BLaER1 (cell line): ENCODE measurements at regions not wholly inside any gene's neighbourhood (a gene's known extent, or its start where the extent isn't known, plus 50 kb on each side); places are given as distances from the start of the nearest gene placed in this dataset.

Experiments
- H3K27ac ChIP-seq: shearing (Covaris generic); formaldehyde crosslinking; 2 replicates; pipeline ENCODE4 v1.8.1; 2022
- H3K27me3 ChIP-seq: shearing (Covaris generic); formaldehyde crosslinking; 2 replicates; pipeline ENCODE4 v1.8.1; 2022
- H3K36me3 ChIP-seq: shearing (Covaris generic); formaldehyde crosslinking; 2 replicates; pipeline ENCODE4 v1.8.1; 2022
- H3K4me1 ChIP-seq: shearing (Covaris generic); formaldehyde crosslinking; 2 replicates; pipeline ENCODE4 v1.8.1; 2022
- H3K4me2 ChIP-seq: shearing (Covaris generic); formaldehyde crosslinking; 2 replicates; pipeline ENCODE4 v1.8.1; 2022
- H3K4me3 ChIP-seq: shearing (Covaris generic); formaldehyde crosslinking; 2 replicates; pipeline ENCODE4 v1.8.1; 2022
- H3K9ac ChIP-seq: shearing (Covaris generic); formaldehyde crosslinking; 2 replicates; pipeline ENCODE4 v1.8.1; 2022
- H3K9me3 ChIP-seq: shearing (Covaris generic); formaldehyde crosslinking; 2 replicates; pipeline ENCODE4 v1.8.1; 2022
- H4K20me1 ChIP-seq: shearing (Covaris generic); formaldehyde crosslinking; 2 replicates; pipeline ENCODE4 v1.8.1; 2022
- Cebpa-rat ChIP-seq: shearing (Covaris generic); IDR thresholded peaks from 2 replicates; pipeline ENCODE4 v1.8.1; 2022

DNA sequence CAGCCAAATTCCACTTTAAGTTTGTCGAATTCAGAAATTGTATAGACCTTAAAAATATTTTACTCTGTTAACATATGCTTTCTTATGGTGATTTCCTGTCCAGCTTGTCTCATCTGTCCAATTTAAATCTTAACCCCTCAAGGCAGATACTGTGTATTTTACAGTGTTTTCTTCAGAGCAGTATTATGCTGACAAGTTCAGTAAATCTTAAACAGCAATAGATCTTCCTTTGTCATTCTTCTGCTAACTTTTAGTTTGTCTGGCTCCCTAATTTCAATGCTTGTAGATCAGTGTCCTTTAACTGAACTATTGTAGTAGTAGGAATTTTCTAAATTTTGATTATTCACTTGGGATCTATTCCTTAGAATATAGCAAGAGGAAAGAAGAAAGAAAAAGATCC, 52.8 kb upstream of the MEIS1 start:
- no peaks in the 10 kb centered on the region for H3K4me1 ChIP-seq
- no peaks in the 10 kb centered on the region for H3K36me3 ChIP-seq
- no peaks in the 10 kb centered on the region for H3K9me3 ChIP-seq
- no peaks in the 10 kb centered on the region for H3K27me3 ChIP-seq
- no peak overlapping the region for H3K4me2 ChIP-seq
- no peak overlapping the region for H3K9ac ChIP-seq
- no peaks in the 10 kb centered on the region for H4K20me1 ChIP-seq
- H3K4me3 ChIP-seq, result no peak overlapping the region
- no peak overlapping the region for H3K27ac ChIP-seq
- TF ChIP-seq Cebpa-rat, result no peak

DNA sequence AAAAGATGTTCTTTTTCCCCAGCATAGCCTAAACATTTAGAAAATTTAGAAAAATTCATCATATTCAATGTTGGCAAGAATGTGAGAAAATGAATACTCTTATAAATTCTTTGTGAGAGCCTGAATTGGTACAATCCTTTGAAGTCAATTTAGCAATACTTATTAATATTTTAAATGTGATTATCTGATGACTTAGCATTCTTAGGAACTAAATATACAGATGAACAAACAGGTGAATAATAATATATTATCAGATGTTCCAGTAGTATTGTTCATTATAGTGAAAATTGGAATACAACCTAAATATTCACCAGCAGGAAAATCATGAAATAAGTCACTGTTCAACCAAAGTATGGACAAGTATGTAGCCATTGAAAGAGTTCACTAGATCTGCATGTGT, 55.5 kb upstream of the MEIS1 start:
- H3K4me2 ChIP-seq, result no peak overlapping the region
- H3K4me1 ChIP-seq, result no peaks in the 10 kb centered on the region
- H4K20me1 ChIP-seq, result no peaks in the 10 kb centered on the region
- no peaks in the 10 kb centered on the region for H3K36me3 ChIP-seq
- no peak overlapping the region for H3K9ac ChIP-seq
- H3K4me3 ChIP-seq, result no peak overlapping the region
- no peak overlapping the region for H3K27ac ChIP-seq
- no peaks in the 10 kb centered on the region for H3K9me3 ChIP-seq
- TF ChIP-seq Cebpa-rat, result no peak
- no peaks in the 10 kb centered on the region for H3K27me3 ChIP-seq

DNA sequence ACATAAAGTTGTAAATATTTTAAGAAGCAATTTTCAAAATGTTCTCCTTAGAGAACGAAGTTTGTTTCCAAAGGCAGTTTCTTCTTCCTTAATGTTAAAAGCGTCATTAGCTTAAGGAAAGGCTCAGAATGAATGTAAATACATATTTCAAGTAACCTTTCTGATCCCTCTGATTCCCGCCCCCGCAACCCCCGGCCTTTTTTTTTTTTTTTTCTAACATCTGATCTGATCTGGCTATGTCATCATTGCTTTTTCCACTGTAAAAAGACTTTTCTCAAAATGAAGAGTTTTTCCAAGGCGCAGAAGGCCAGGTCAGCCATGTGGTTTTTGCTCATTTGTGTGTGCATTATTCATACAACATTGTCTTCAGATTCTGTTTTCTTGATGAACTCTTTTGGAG, 57.1 kb upstream of the MEIS1 start:
- Histone ChIP-seq H4K20me1 (no peaks in the 10 kb centered on the region), H3K4me3 (no peak overlapping the region), H3K4me2 (no peak overlapping the region), H3K27ac (no peak overlapping the region), H3K36me3 (no peaks in the 10 kb centered on the region), H3K4me1 (no peaks in the 10 kb centered on the region), H3K9me3 (no peaks in the 10 kb centered on the region), H3K9ac (no peak overlapping the region), H3K27me3 (no peaks in the 10 kb centered on the region)
- no peak for TF ChIP-seq Cebpa-rat

DNA sequence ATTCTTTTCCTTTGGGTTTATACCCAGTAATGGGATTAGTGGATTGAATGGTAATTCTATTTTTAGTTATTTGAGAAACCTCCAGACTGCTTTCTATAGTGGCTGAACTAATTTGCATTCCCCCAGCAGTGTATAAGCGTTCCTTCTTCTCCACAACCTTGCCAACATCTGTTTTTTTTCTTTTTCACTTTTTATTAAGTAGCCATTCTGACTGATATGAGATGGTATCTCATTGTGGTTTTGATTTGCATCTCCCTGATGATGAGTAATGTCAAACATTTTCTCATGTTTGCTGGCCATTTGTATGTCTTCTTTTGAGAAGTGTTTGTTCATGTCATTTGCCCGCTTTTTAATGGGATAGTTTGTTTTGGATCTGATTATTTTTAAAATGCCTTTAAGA, 64.1 kb upstream of the MEIS1 start:
- H3K27me3 ChIP-seq, result no peaks in the 10 kb centered on the region

DNA sequence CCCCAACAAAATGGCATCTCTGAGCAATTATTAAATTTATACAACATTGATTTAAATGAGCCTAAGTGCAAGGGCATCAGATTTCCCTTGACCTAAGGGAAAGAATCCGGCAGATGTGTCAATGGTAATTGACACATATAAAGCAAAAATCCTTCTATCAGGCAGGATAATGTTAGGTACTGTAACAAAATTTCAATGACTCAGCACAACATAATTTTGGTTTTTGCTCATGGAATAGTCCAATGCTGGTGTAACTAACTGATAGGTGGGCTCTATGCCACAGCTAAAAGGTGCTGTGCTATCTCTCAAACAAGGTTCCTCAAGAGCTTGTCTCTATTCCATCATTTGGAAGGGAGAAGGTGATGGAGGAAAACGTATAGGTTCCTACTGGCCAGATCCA, 68.3 kb upstream of the MEIS1 start:
- TF ChIP-seq Cebpa-rat, result no peak

More for the DNA sequence above, 64.1 kb upstream of the MEIS1 start:
- H3K4me3 ChIP-seq, result no peak overlapping the region
- no peak overlapping the region for H3K9ac ChIP-seq
- H3K4me1 ChIP-seq, result no peaks in the 10 kb centered on the region
- no peak overlapping the region for H3K4me2 ChIP-seq
- H3K36me3 ChIP-seq, result no peaks in the 10 kb centered on the region
- TF ChIP-seq Cebpa-rat, result no peak
- H3K27ac ChIP-seq, result no peak overlapping the region
- no peaks in the 10 kb centered on the region for H3K9me3 ChIP-seq
- H4K20me1 ChIP-seq, result no peaks in the 10 kb centered on the region

DNA sequence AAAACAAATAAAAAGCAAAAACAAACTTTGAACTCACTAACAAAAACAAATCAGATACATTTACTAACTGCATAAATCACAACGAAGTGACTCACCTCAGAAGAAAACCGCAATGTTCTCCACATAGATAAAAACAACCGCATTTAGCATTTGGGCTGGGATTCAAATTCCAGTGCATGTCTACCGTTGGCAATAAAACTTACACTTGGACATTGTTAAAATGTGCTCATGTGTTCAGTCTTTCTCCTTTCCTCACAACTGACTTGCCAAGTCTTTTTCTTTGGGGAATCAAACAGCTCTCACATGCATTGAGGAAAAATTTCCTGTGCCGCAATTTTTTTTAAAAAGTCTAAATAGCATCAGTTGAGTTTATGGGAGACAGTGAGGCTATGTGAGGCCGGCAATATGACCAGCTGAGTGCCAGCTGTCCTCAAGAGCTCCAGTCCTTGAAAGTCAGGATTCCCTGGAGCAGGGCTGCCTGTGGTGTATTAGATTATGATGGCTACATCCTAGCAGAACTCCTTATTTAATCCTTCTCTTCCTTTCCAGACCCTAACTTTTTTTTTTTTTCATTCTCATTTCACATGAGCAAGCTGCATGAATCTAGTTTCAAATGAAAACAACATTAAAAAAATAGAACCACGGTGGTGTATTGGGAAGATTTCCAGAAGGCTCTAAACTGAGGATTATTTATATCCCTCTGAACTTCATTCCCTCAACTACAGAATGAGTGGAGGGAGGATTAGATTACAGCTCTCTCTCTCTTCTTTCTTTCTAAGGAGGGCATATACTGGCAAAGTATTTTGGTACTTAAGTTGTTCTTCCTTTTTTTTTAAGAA, 70.2 kb upstream of the MEIS1 start:
- Histone ChIP-seq H4K20me1 (no peaks in the 10 kb centered on the region), H3K4me1 (no peaks in the 10 kb centered on the region), H3K27me3 (no peaks in the 10 kb centered on the region), H3K4me2 (no peak overlapping the region), H3K9me3 (no peaks in the 10 kb centered on the region), H3K9ac (no peak overlapping the region), H3K27ac (no peak overlapping the region), H3K4me3 (no peak overlapping the region), H3K36me3 (no peaks in the 10 kb centered on the region)
- TF ChIP-seq Cebpa-rat, result no peak

More for the DNA sequence above, 68.3 kb upstream of the MEIS1 start:
- Histone ChIP-seq H3K4me3 (no peak overlapping the region), H3K27me3 (no peaks in the 10 kb centered on the region), H3K9me3 (no peaks in the 10 kb centered on the region), H3K9ac (no peak overlapping the region), H3K4me1 (no peaks in the 10 kb centered on the region), H4K20me1 (no peaks in the 10 kb centered on the region), H3K27ac (no peak overlapping the region), H3K4me2 (no peak overlapping the region), H3K36me3 (no peaks in the 10 kb centered on the region)

DNA sequence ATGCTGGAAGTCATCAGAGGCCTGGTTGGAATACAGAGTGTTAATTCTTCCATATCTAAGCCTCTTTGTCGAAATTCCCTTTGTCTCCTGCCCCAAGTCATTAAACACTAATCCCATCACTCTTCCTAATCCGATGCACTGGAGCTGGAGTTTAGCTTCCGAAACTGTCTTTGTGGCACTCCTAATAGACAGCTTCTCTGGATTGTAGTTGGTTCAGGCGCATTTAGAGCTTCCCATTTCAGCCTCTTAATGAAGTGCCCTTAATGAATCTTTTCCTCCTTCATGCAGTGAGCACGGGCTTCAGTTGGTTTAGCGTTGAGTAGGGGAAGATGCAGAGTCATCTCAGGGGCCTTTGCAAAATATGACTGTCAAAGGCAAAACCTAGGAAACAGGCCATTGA, 72.2 kb upstream of the MEIS1 start:
- TF ChIP-seq Cebpa-rat, result no peak
- no peaks in the 10 kb centered on the region for H3K27me3 ChIP-seq

DNA sequence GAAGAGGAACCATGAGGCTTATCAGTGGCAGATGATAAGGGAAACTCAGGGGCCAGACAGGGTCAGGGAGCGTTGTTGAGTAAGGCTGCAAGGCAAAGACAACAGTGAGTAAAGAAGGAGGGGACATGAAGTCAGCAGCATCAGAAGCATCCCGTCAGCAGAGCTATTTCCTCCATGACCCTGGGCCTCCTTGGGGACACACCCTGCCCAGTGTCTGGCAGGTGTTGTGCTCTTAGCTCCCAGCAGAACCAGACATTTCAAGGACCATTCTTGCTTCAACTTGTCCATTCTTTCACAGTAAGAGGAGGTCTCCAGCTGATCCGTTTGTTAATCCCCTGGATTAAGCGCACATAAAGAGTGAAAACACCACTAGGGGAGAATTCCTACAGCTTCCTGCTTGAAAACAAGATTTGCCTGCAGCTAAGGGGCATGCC, 88.7 kb upstream of the MEIS1 start:
- Histone ChIP-seq H3K4me3 (no peak overlapping the region), H3K36me3 (no peaks in the 10 kb centered on the region), H3K4me1 (peaks cover 9% of the 10 kb centered on the region), H3K9ac (no peak overlapping the region), H3K9me3 (no peaks in the 10 kb centered on the region), H3K27me3 (no peaks in the 10 kb centered on the region), H4K20me1 (no peaks in the 10 kb centered on the region), H3K27ac (no peak overlapping the region), H3K4me2 (peak overlapping the region; percentile 36; the same call in 1 of the 2 replicates)
- TF ChIP-seq Cebpa-rat, result no peak

More for the DNA sequence above, 72.2 kb upstream of the MEIS1 start:
- Histone ChIP-seq H3K4me2 (no peak overlapping the region), H3K27ac (no peak overlapping the region), H4K20me1 (no peaks in the 10 kb centered on the region), H3K4me1 (no peaks in the 10 kb centered on the region), H3K4me3 (no peak overlapping the region), H3K9ac (no peak overlapping the region), H3K9me3 (no peaks in the 10 kb centered on the region), H3K36me3 (no peaks in the 10 kb centered on the region)

DNA sequence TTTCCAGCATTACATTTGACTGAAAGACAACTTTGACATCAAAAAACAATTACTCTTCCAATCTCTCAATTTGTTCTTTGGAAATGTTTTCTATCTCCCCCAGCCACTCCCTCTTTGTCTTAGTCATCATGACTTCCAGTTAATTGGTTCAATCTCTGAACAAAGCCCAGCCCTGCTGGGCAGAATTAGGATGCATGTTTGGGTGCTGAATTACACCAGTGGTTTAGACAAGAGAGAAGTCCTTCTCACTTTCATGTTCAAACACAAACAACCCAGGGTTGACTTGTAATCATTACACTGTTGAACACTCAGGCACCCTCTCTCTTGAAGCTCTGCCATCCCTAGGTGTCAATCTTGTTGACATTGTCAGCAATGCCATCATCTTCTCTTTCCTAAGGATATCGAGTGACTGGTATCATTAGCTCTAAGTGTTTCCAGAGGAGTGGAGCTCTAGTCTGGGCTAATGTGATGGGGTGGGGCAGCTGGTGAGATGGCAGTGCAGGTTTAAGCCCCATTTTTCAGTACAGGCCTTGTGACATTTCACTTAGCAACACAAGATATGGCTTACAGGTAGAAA, 90.8 kb upstream of the MEIS1 start:
- Histone ChIP-seq H3K27ac (no peak overlapping the region), H3K4me3 (no peak overlapping the region), H3K4me2 (no peak overlapping the region), H3K36me3 (no peaks in the 10 kb centered on the region), H3K9ac (no peak overlapping the region), H3K4me1 (peaks cover 9% of the 10 kb centered on the region), H4K20me1 (no peaks in the 10 kb centered on the region), H3K9me3 (no peaks in the 10 kb centered on the region), H3K27me3 (no peaks in the 10 kb centered on the region)
- TF ChIP-seq Cebpa-rat, result no peak

DNA sequence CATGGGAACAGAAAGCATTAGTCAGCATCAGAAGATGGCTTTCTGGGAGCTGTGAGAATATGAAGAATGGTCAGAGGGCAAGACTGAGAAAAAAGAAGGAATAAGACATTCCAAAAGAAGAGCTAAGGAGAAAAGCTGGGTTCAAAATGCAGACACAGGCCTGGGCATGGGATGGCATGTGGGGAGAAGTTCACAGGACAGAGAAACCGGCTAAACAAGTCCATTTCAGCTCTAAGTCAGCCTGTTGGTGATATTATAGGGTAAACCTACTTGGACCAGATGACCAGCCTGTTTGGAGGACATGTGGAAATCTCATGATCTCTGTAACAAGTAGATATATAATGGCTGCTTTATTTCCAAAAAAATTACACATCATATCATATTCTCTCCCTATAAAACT, 91.7 kb upstream of the MEIS1 start:
- no peak overlapping the region for H3K4me3 ChIP-seq
- H3K4me2 ChIP-seq, result no peak overlapping the region

More for the DNA sequence above, 91.7 kb upstream of the MEIS1 start:
- Histone ChIP-seq H3K4me1 (peaks cover 9% of the 10 kb centered on the region), H3K27ac (no peak overlapping the region), H3K9me3 (no peaks in the 10 kb centered on the region), H3K36me3 (no peaks in the 10 kb centered on the region), H3K9ac (no peak overlapping the region), H3K27me3 (no peaks in the 10 kb centered on the region), H4K20me1 (no peaks in the 10 kb centered on the region)
- no peak for TF ChIP-seq Cebpa-rat
